SH-SY5Y (cell line): ENCODE measurements at regions not wholly inside any gene's neighbourhood (a gene's known extent, or its start where the extent isn't known, plus 50 kb on each side); places are given as distances from the start of the nearest gene placed in this dataset.

Experiments used
- GATA2 ChIP-seq: IDR thresholded peaks from 2 replicates; pipeline ENCODE4 v1.6.1; 2011; ENCODE audit warnings: mild to moderate bottlenecking, low read depth, low read length
- GATA3 ChIP-seq: IDR thresholded peaks from 2 replicates; pipeline ENCODE4 v1.6.1; 2011; ENCODE audit warnings: low read depth, mild to moderate bottlenecking, low read length, moderate library complexity

GRCh38 chr2:21580391-21580790, 456.6 kb downstream of the TDRD15 start:
- no peak for TF ChIP-seq GATA3
- no peak for TF ChIP-seq GATA2
